GM12875 (cell line): ENCODE measurements at regions not wholly inside any gene's neighbourhood (a gene's known extent, or its start where the extent isn't known, plus 50 kb on each side); places are given as distances from the start of the nearest gene placed in this dataset.

Experiments used
- H3K4me3 ChIP-seq: one replicate; pipeline ENCODE4 v1.5.1; 2011; ENCODE audit warnings: low read depth, low read length, control low read depth
- CTCF ChIP-seq: IDR thresholded peaks from 2 replicates; pipeline ENCODE4 v1.5.1; 2011; ENCODE audit warnings: low read depth, mild to moderate bottlenecking, control low read depth, inconsistent platforms, low read length, moderate library complexity, borderline replicate concordance; ENCODE audit not compliant: insufficient read depth

GRCh38 chr20:63105211-63106107, 98.7 kb upstream of the BHLHE23 start:
- no peak for TF ChIP-seq CTCF
- H3K4me3 ChIP-seq: no peak overlapping the region

DNA sequence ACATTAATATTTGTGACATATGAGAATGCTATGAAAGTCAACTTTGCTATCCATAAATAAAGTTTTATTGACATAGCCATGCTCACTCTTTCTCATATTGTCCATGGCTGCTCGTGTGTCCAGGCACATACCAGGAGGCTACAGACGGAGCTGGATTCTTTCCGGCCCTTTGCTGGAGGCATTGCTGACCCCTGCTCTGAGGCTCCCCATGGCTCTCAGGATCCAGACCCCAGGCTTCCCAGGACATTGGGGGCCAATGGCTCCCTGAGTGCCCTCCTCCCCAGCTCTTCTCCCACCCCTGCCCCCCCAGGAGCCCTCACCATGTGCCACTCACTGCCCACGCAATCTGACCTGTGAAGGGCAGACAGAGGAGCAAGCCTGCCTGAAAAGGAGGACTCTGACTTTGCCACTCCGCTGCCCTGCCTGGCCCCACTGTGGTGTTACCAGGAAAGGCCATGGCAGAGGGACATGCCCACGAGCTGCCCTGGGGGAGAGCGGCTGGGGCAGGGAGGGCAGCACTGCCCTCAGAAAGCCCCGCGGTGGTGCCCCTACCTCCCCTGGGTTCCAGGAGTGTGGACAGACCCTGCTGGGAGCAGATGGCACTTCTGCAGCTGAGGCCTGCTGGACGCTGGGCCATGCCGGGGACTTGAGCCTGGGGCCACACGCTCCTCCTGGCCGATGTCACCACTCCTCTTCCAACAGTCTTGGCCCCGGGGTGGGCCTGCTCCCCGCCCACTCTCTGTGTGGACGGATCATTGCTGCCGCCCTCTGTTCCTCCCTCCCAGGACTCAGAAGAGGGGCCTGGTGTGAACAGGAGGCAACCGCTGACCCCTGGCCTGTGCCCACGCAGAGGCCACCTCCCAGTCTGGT, 97.8 kb upstream of the BHLHE23 start:
- no peak overlapping the region for H3K4me3 ChIP-seq
- TF ChIP-seq CTCF: no peak

DNA sequence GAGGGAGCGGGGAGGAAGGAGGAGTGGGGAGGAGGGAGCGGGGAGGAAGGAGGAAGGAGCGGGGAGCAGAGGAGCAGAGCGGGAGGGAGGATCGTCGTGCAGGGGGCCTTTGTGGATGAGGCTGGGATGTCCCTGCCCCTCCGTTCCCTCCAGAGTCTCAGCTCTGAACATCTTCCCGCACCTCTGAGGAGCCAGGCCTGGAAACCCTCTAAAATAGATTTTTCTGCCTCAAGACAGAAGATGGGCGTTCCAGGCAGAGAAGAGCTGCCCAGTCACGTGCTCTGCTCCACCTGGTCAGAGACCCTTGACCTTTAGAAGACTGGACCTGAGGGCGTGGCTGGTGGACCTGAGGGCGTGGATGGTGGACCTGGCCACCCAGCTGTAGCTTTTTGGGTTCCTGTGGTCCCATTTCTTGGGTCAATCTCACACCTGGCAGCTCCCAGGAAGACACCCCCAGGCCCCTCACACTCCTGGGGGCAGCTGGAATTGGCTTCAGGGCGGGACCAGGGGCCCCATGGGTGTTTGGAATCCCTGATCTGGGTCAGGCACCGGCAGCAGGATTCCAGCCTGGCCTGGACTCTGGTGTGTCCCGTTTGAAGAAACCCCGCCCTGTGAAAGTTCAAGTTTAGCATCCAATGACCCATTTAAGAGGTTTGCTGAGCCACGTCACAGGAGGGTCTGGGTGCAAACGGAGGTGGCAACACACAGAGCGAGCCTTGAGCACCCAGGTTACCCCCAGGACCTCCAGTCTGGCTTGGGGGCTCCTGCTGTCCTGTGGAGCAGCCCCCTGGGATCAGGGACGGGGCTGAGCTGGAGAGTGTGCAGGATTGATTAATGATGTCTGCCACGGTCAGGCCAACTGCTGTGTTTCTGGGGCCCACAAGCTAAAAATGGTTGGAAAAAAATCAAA, 96.9 kb upstream of the BHLHE23 start:
- TF ChIP-seq CTCF: no peak
- H3K4me3 ChIP-seq: no peak overlapping the region

DNA sequence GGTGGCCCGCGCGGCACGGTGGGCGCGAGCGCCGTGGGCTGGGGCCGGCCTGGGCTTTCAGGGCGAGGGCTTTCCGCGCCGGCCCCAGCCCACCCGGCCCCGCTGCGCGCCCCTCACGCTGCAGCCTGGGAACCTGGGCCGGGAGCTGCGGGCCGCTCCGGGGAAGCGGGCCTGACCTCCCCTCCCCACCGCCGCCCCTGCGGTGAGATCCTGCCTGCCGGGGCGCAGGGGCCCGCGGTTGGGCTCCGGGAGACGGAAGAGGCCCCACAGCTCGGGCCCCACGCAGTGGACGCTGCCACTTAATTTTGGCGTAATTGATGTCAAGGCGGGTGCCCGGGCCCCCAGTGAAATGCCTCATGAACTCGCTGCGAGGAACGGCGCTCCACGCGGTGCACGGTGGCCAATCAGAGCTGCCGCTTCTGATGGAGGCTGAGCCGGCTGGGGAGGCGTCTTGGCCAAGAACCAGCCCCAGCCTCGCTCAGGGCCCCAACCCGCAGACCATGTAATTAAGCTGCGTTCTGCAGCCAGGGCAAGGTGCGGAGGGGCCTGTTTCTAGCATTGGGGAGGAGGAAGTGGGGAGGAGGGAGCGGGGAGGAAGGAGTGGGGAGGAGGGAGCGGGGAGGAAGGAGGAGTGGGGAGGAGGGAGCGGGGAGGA, 96.1 kb upstream of the BHLHE23 start:
- H3K4me3 ChIP-seq: peak overlapping the region; percentile 54
- no peak for TF ChIP-seq CTCF

- H3K4me3 ChIP-seq: peak overlapping the region; percentile 54
- TF ChIP-seq CTCF: no peak
These were observed 95.3 kb upstream of the BHLHE23 start for GRCh38 chr20:63101781-63102720.
